B cell (primary cell): ENCODE measurements at regions not wholly inside any gene's neighbourhood (a gene's known extent, or its start where the extent isn't known, plus 50 kb on each side); places are given as distances from the start of the nearest gene placed in this dataset.

ENCODE experiments used
- CTCF ChIP-seq: fragments of 200-600 bp; IDR thresholded peaks from one replicate; pipeline ENCODE4 v1.8.0; 2022; ENCODE audit warnings: antibody characterized with exemption, mild to moderate bottlenecking
- EZH2 ChIP-seq: IDR thresholded peaks from 2 replicates; pipeline ENCODE4 v1.6.1; 2012; ENCODE audit warnings: borderline replicate concordance, low read depth, mild to moderate bottlenecking, moderate library complexity, low read length; ENCODE audit not compliant: insufficient read depth, poor library complexity, severe bottlenecking

DNA sequence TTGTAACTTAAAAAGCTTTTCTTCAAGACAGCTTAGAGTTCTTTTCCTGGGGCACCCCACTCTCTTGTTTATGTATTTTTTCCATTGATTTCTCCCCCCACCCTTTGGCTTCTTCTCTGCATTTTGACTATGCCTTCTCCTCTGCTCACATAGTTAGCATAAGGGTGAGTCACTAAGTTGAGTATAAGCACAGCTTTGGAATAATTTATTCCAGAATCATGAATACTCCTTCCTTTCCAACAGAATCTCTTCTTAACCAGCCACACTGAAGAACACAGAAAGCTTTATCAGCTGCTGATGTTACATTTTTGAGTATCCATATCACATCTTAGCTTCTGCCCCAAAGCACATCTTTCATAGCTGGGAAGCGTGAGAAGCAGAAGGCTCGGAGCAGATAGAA lies 449.5 kb upstream of the MKI67 start:
- TF ChIP-seq CTCF: no peak
- no peak for TF ChIP-seq EZH2
